ENCODE measurements at regions not wholly inside any gene's neighbourhood (a gene's known extent, or its start where the extent isn't known, plus 50 kb on each side); places are given as distances from the start of the nearest gene placed in this dataset.

GRCh38 chrX:106467943-106468342 lies 143.8 kb upstream of the RADX start:
- no peak for TF ChIP-seq POLR2A (IDR thresholded peaks at IDR 0.05; ENCODE audit: low read depth, low read length)
- no peak for TF ChIP-seq POLR2AphosphoS5 (IDR thresholded peaks at IDR 0.05; ENCODE audit: low read depth, low read length)
- no peak for TF ChIP-seq TAF1 (IDR thresholded peaks at IDR 0.05; ENCODE audit: low read depth, low read length)
- TF ChIP-seq SPI1 (IDR thresholded peaks at IDR 0.05; ENCODE audit: low read depth, low read length), result no peak
- TF ChIP-seq PAX5 (IDR thresholded peaks at IDR 0.05; ENCODE audit: insufficient read depth, low read length, severe bottlenecking), result no peak
